SHP77 (cell line): ENCODE measurements at regions not wholly inside any gene's neighbourhood (a gene's known extent, or its start where the extent isn't known, plus 50 kb on each side); places are given as distances from the start of the nearest gene placed in this dataset.

Source experiments
- DNase-seq, 2 experiments: peaks; one replicate each; lab custom pipeline; 2025; lab: John Stamatoyannopoulos, UW

GRCh38 chr2:75389271-75389670 is 171.5 kb downstream of the EVA1A start:
- DNase-seq = no peak

GRCh38 chr2:75381032-75381431 is 179.7 kb downstream of the EVA1A start:
- no peak for DNase-seq

GRCh38 chr2:75379476-75380210 is 180.3 kb upstream of the TACR1 start:
- no peak for DNase-seq

GRCh38 chr2:75375646-75376582 is 176.6 kb upstream of the TACR1 start:
- DNase-seq = no peak

GRCh38 chr2:75374414-75374957 is 175.2 kb upstream of the TACR1 start:
- peak; percentile 86 for DNase-seq

GRCh38 chr2:75367401-75367800 is 168.1 kb upstream of the TACR1 start:
- no peak for DNase-seq

- no peak for DNase-seq
These were observed 162.2 kb upstream of the TACR1 start for GRCh38 chr2:75361486-75361885.

GRCh38 chr2:75360945-75361344 is 161.6 kb upstream of the TACR1 start:
- DNase-seq = no peak

- DNase-seq = no peak
These were observed 157.5 kb upstream of the TACR1 start for GRCh38 chr2:75356865-75357264.

- no peak for DNase-seq
These were observed 153.8 kb upstream of the TACR1 start for GRCh38 chr2:75353131-75353530.

GRCh38 chr2:75348307-75348706 is 149.0 kb upstream of the TACR1 start:
- no peak for DNase-seq

GRCh38 chr2:75344146-75344545 is 144.8 kb upstream of the TACR1 start:
- DNase-seq = no peak

GRCh38 chr2:75342504-75343175 is 143.3 kb upstream of the TACR1 start:
- DNase-seq = no peak

GRCh38 chr2:75340560-75340959 is 141.2 kb upstream of the TACR1 start:
- no peak for DNase-seq

GRCh38 chr2:75338461-75338860 is 139.1 kb upstream of the TACR1 start:
- DNase-seq = no peak

- no peak for DNase-seq
These were observed 138.3 kb upstream of the TACR1 start for GRCh38 chr2:75337619-75338018.

GRCh38 chr2:75337016-75337415 is 137.7 kb upstream of the TACR1 start:
- no peak for DNase-seq

- DNase-seq = no peak
These were observed 137.1 kb upstream of the TACR1 start for GRCh38 chr2:75336451-75336850.

- no peak for DNase-seq
These were observed 134.8 kb upstream of the TACR1 start for GRCh38 chr2:75334076-75334475.

GRCh38 chr2:75333646-75334045 is 134.3 kb upstream of the TACR1 start:
- DNase-seq = no peak

GRCh38 chr2:75328156-75328555 is 128.8 kb upstream of the TACR1 start:
- DNase-seq = no peak

- no peak for DNase-seq
These were observed 128.0 kb upstream of the TACR1 start for GRCh38 chr2:75327334-75327733.
